ENCODE measurements at regions not wholly inside any gene's neighbourhood (a gene's known extent, or its start where the extent isn't known, plus 50 kb on each side); places are given as distances from the start of the nearest gene placed in this dataset.

- H3K27ac ChIP-seq (ENCODE audit: low read depth in 2 of 2, low read length in 2 of 2), result no peak overlapping the region
- DNase-seq (no peak), FAIRE-seq (no peak)
- H3K4me1 ChIP-seq (ENCODE audit: control insufficient read depth in 2 of 3, insufficient read depth in 2 of 3, low read depth in 1 of 3, low read length in 3 of 3), result no peaks in the 10 kb centered on the region
- no peak overlapping the region for H3K9ac ChIP-seq (ENCODE audit: low read length in 3 of 3)
- intact Hi-C loops (cut with DNase I), result no loop called here
- no peaks in the 10 kb centered on the region for H3K27me3 ChIP-seq (ENCODE audit: control insufficient read depth, insufficient read depth, low read length)
- no peaks in the 10 kb centered on the region for H3K9me3 ChIP-seq (ENCODE audit: control insufficient read depth in 2 of 3, insufficient read depth in 1 of 3, low read length in 3 of 3)
- no peak overlapping the region for H3K4me3 ChIP-seq (ENCODE audit: low read length in 3 of 3)
- no peak for TF ChIP-seq CTCF (IDR thresholded peaks at IDR 0.05; ENCODE audit: borderline replicate concordance, extremely low read depth, insufficient read depth)
- H3K36me3 ChIP-seq (ENCODE audit: control insufficient read depth in 2 of 3, insufficient read depth in 3 of 3, low read length in 3 of 3), result no peaks in the 10 kb centered on the region
Observed at GRCh38 chr6:119533603-119534279, 184.2 kb upstream of the MAN1A1 start.

- Histone ChIP-seq H3K9ac (ENCODE audit: low read length in 3 of 3) (no peak overlapping the region), H3K36me3 (ENCODE audit: control insufficient read depth in 2 of 3, insufficient read depth in 3 of 3, low read length in 3 of 3) (no peaks in the 10 kb centered on the region), H3K9me3 (ENCODE audit: control insufficient read depth in 2 of 3, insufficient read depth in 1 of 3, low read length in 3 of 3) (no peaks in the 10 kb centered on the region), H3K4me1 (ENCODE audit: control insufficient read depth in 2 of 3, insufficient read depth in 2 of 3, low read depth in 1 of 3, low read length in 3 of 3) (no peaks in the 10 kb centered on the region), H3K4me3 (ENCODE audit: low read length in 3 of 3) (no peak overlapping the region), H3K27ac (ENCODE audit: low read depth in 2 of 2, low read length in 2 of 2) (no peak overlapping the region), H3K27me3 (ENCODE audit: control insufficient read depth, insufficient read depth, low read length) (no peaks in the 10 kb centered on the region)
- FAIRE-seq (no peak), DNase-seq (no peak)
- TF ChIP-seq CTCF (IDR thresholded peaks at IDR 0.05; ENCODE audit: borderline replicate concordance, extremely low read depth, insufficient read depth), result no peak
- intact Hi-C loops (cut with DNase I), result no loop called here
Observed at GRCh38 chr6:119527231-119527578, 177.6 kb upstream of the MAN1A1 start.

GRCh38 chr6:119526561-119527230 lies 177.1 kb upstream of the MAN1A1 start:
- intact Hi-C loops (cut with DNase I), result no loop called here
- Histone ChIP-seq H3K27me3 (ENCODE audit: control insufficient read depth, insufficient read depth, low read length) (no peaks in the 10 kb centered on the region), H3K4me3 (ENCODE audit: low read length in 3 of 3) (no peak overlapping the region), H3K9me3 (ENCODE audit: control insufficient read depth in 2 of 3, insufficient read depth in 1 of 3, low read length in 3 of 3) (no peaks in the 10 kb centered on the region), H3K27ac (ENCODE audit: low read depth in 2 of 2, low read length in 2 of 2) (no peak overlapping the region), H3K36me3 (ENCODE audit: control insufficient read depth in 2 of 3, insufficient read depth in 3 of 3, low read length in 3 of 3) (no peaks in the 10 kb centered on the region), H3K9ac (ENCODE audit: low read length in 3 of 3) (no peak overlapping the region), H3K4me1 (ENCODE audit: control insufficient read depth in 2 of 3, insufficient read depth in 2 of 3, low read depth in 1 of 3, low read length in 3 of 3) (no peaks in the 10 kb centered on the region)
- TF ChIP-seq CTCF (IDR thresholded peaks at IDR 0.05; ENCODE audit: borderline replicate concordance, extremely low read depth, insufficient read depth), result no peak
- DNase-seq (no peak), FAIRE-seq (no peak)

All from kidney (tissue), 13 donors.